K562 (cell line): ENCODE measurements at regions not wholly inside any gene's neighbourhood (a gene's known extent, or its start where the extent isn't known, plus 50 kb on each side); places are given as distances from the start of the nearest gene placed in this dataset.

Source experiments
- ATAC-seq: fragments of 200-7000 bp; cut with Tn5 transposase; 3 replicates; pipeline ENCODE4 v1.9.1; 2020; ENCODE audit warnings: moderate library complexity
- BruUV-seq: library from RNA; stranded (reverse); fragments of 400-500 nt; replicated peaks from 2 replicates; lab custom pipeline; 2021; lab: Mats Ljungman, UMichigan
- CTCF ChIA-PET: fragments of 300-600 bp; formaldehyde crosslinking; extraction: SDS; loops from one replicate; lab custom pipeline; 2021; ENCODE audit warnings: low intra/inter-chr PET ratio; lab: Yijun Ruan, JAX
- POLR2A ChIA-PET: fragments of 300-600, 350-650 bp; sonication (Branson Sonifier 250); formaldehyde crosslinking; extraction: SDS; loops from one replicate; lab custom pipeline; 2021; ENCODE audit warnings: antibody characterized with exemption, inconsistent platforms; lab: Yijun Ruan, JAX
- DNase-seq, 4 experiments: peaks; one replicate each; pipeline versions ENCODE4 v3.0.0 to v3.0.0-alpha.2; 2011 to 2018; ENCODE audit warnings: low spot score in 3 of 4, mixed read lengths in 3 of 4; ENCODE audit errors: extremely low read depth in 1 of 4
- FAIRE-seq: peaks from 2 replicates; lab custom pipeline; 2011; peaks lifted over from hg19 to GRCh38; lab: Jason Lieb, UNC
- H2AFZ ChIP-seq: 2 replicates; pipeline ENCODE4 v1.6.0; 2011; ENCODE audit warnings: low read depth, low read length, control low read depth, inconsistent platforms
- H3K27ac ChIP-seq: fragments of 200-600 bp; 3 replicates; pipeline ENCODE4 v1.8.0; 2011; ENCODE audit warnings: low read depth, mild to moderate bottlenecking, control low read depth, inconsistent platforms, low read length, moderate library complexity, mixed read lengths; ENCODE audit errors: extremely low read depth
- H3K27me3 ChIP-seq, 2 experiments: fragments of 300-600 bp in 1 of 2; 2 replicates in 1 of 2; 3 replicates in 1 of 2; pipeline versions ENCODE4 v1.6.0 to v1.8.0; 2011; ENCODE audit warnings: inconsistent platforms in 2 of 2, low read length in 2 of 2, mild to moderate bottlenecking in 1 of 2, mixed read lengths in 1 of 2, moderate library complexity in 1 of 2; ENCODE audit not compliant: control insufficient read depth in 2 of 2, insufficient read depth in 2 of 2
- H3K36me3 ChIP-seq: fragments of 300-600 bp; 3 replicates; pipeline ENCODE4 v1.8.0; 2011; ENCODE audit warnings: mild to moderate bottlenecking, low read length, inconsistent platforms; ENCODE audit not compliant: control insufficient read depth, insufficient read depth
- H3K4me1 ChIP-seq, 2 experiments: fragments of 200-600 bp in 1 of 2; replicated peaks in 1 of 2; 2 replicates in 1 of 2; 3 replicates in 1 of 2; pipeline versions ENCODE4 v1.5.1 to v1.8.0; 2011; ENCODE audit warnings: inconsistent platforms in 2 of 2, low read length in 2 of 2, mild to moderate bottlenecking in 1 of 2, mixed read lengths in 1 of 2, moderate library complexity in 1 of 2; ENCODE audit not compliant: control insufficient read depth in 2 of 2, insufficient read depth in 2 of 2
- H3K4me2 ChIP-seq: 2 replicates; pipeline ENCODE4 v1.6.1; 2011; ENCODE audit warnings: low read length, control low read depth, inconsistent platforms, mixed read lengths; ENCODE audit not compliant: insufficient read depth
- H3K4me3 ChIP-seq: fragments of 200-600 bp; sonication (generic), shearing (Covaris generic); 2 replicates; pipeline ENCODE4 v1.5.1; 2016; ENCODE audit warnings: control low read depth, inconsistent platforms
- H3K79me2 ChIP-seq: fragments of 200-600 bp; 3 replicates; pipeline ENCODE4 v1.8.0; 2011; ENCODE audit warnings: low read length, inconsistent platforms; ENCODE audit not compliant: control insufficient read depth, insufficient read depth
- H3K9ac ChIP-seq, 2 experiments: 2 replicates each; pipeline versions ENCODE4 v1.6.0 to v1.6.1; 2011; ENCODE audit warnings: low read depth in 2 of 2, low read length in 2 of 2, control low read depth in 1 of 2, inconsistent platforms in 1 of 2, mild to moderate bottlenecking in 1 of 2, mixed read lengths in 1 of 2; ENCODE audit not compliant: insufficient read depth in 1 of 2
- H3K9me1 ChIP-seq: one replicate; pipeline ENCODE4 v1.6.0; 2011; ENCODE audit warnings: inconsistent platforms, mild to moderate bottlenecking, low read length, moderate library complexity; ENCODE audit not compliant: control insufficient read depth, insufficient read depth
- H3K9me3 ChIP-seq: replicated peaks from 2 replicates; pipeline ENCODE4 v1.5.1; 2011; ENCODE audit warnings: low read depth, low read length, inconsistent platforms; ENCODE audit not compliant: control insufficient read depth, insufficient read depth
- H4K20me1 ChIP-seq: replicated peaks from 2 replicates; pipeline ENCODE4 v1.6.1; 2011; ENCODE audit warnings: low read length, inconsistent platforms, mixed read lengths; ENCODE audit not compliant: control insufficient read depth, insufficient read depth
- C11orf30 ChIP-seq: fragments of 450-650 bp; IDR thresholded peaks from 2 replicates; pipeline ENCODE4 v1.6.1; 2016; ENCODE audit warnings: low read depth, mild to moderate bottlenecking
- CXXC5 ChIP-seq: fragments of 250-450 bp; sonication (Bioruptor Pico); IDR thresholded peaks from 2 replicates; pipeline ENCODE4 v1.8.0; 2022; ENCODE audit warnings: inconsistent platforms, mild to moderate bottlenecking, moderate library complexity
- HEY1 ChIP-seq: fragments of 250-450 bp; sonication (Bioruptor Pico); IDR thresholded peaks from 2 replicates; pipeline ENCODE4 v1.5.0; 2020; ENCODE audit warnings: mild to moderate bottlenecking, moderate library complexity, borderline replicate concordance
- HMG20B ChIP-seq: fragments of 250-450 bp; sonication (Bioruptor Pico); IDR thresholded peaks from 2 replicates; pipeline ENCODE4 v1.5.0; 2021; ENCODE audit warnings: mild to moderate bottlenecking
- NFIC ChIP-seq: fragments of 450-650 bp; IDR thresholded peaks from 2 replicates; pipeline ENCODE4 v1.6.1; 2017; ENCODE audit warnings: mild to moderate bottlenecking, inconsistent platforms
- PHF20 ChIP-seq: fragments of 450-650 bp; IDR thresholded peaks from 2 replicates; pipeline ENCODE4 v1.6.1; 2018; ENCODE audit not compliant: partially characterized antibody
- PKNOX1 ChIP-seq: fragments of 450-650 bp; IDR thresholded peaks from 2 replicates; pipeline ENCODE4 v1.6.1; 2016
- POLR2A ChIP-seq: fragments of 450-650 bp; conservative IDR thresholded peaks from 2 replicates; pipeline ENCODE4 v1.6.1; 2016
- RB1 ChIP-seq: fragments of 450-650 bp; IDR thresholded peaks from 2 replicates; pipeline ENCODE4 v1.6.1; 2017; ENCODE audit warnings: low read depth, mild to moderate bottlenecking
- RFX5 ChIP-seq: IDR thresholded peaks from 2 replicates; pipeline ENCODE4 v1.6.1; 2011; ENCODE audit warnings: low read depth, mild to moderate bottlenecking, improper control_type of control experiment, low read length
- TBL1XR1 ChIP-seq, 2 experiments: IDR thresholded peaks; 2 replicates each; pipeline ENCODE4 v1.6.1; 2012; ENCODE audit warnings: improper control_type of control experiment in 2 of 2, low read length in 2 of 2, mild to moderate bottlenecking in 1 of 2
- THAP12 ChIP-seq: fragments of 250-450 bp; sonication (Bioruptor Pico); IDR thresholded peaks from 2 replicates; pipeline ENCODE4 v1.9.0; 2021; ENCODE audit warnings: mild to moderate bottlenecking, inconsistent platforms
- ZBTB26 ChIP-seq: fragments of 450-650 bp; formaldehyde crosslinking; IDR thresholded peaks from 2 replicates; pipeline ENCODE4 v1.4.0; 2022; ENCODE audit warnings: missing genetic modification characterization
- ZNF124 ChIP-seq: sonication (generic); formaldehyde crosslinking; IDR thresholded peaks from 2 replicates; pipeline ENCODE4 v1.8.1; 2022; ENCODE audit warnings: missing genetic modification reagents
- ZNF384 ChIP-seq: IDR thresholded peaks from 2 replicates; pipeline ENCODE4 v1.6.1; 2012; ENCODE audit warnings: low read depth, low read length, improper control_type of control experiment
- WGBS: fragments of 100-300 bp; shearing (Covaris generic); methylation state at CpG from one replicate; pipeline ENCODE4 v1.1.6; 2016; ENCODE audit warnings: low coverage, mixed read lengths; ENCODE audit not compliant: insufficient coverage; ENCODE audit errors: missing lambda C conversion rate; 5-methylcytosine and 5-hydroxymethylcytosine counted together
- in situ Hi-C: fragments of 300-500 bp; cut with MboI; formaldehyde crosslinking; loops from 4 replicates; pipeline ENCODE4 v1.15.0; 2018; ENCODE audit warnings: inconsistent platforms, mixed read lengths
- intact Hi-C: fragments of 100-400 bp; cut with micrococcal nuclease; formaldehyde crosslinking; loops from 2 replicates; pipeline ENCODE4 v1.14.2; 2022

GRCh38 chr16:5768445-5768844, 670.9 kb upstream of the EEF2KMT start:
- Histone ChIP-seq H4K20me1 (no peaks in the 10 kb centered on the region), H3K4me1 (no peaks in the 10 kb centered on the region), H3K4me3 (no peak overlapping the region), H3K9me3 (no peaks in the 10 kb centered on the region), H3K9me1 (no peaks in the 10 kb centered on the region), H3K79me2 (no peaks in the 10 kb centered on the region), H3K27ac (no peak overlapping the region), H3K4me2 (no peak overlapping the region), H3K9ac (no peak overlapping the region), H3K36me3 (no peaks in the 10 kb centered on the region), H2AFZ (no peak overlapping the region), H3K27me3 (no peaks in the 10 kb centered on the region; a peak in 1 of 5 replicates)
- in situ Hi-C loops: no loop called here
- ChIA-PET POLR2A (interaction anchor here (0.7 kb wide), 1 partner anchor 334 kb away, joined by 3 read pairs; no protein-coding TSS in a partner anchor), CTCF (no interaction called here)
- no TSS peak for BruUV-seq
- FAIRE-seq: no peak
- WGBS: 0% methylated on average over 7 of the region's 7 CpGs
- no peak for ATAC-seq
- DNase-seq: no peak
- intact Hi-C loops: no loop called here
- TF ChIP-seq TBL1XR1 (IDR thresholded peaks at IDR 0.05; ENCODE audit: low read length in 2 of 2): no peak
- no peak for TF ChIP-seq HEY1 (CRISPR knock-in tag)
- TF ChIP-seq C11orf30: no peak
- TF ChIP-seq PHF20: no peak
- no peak for TF ChIP-seq PKNOX1

- Histone ChIP-seq H3K4me1 (no peaks in the 10 kb centered on the region), H3K4me3 (no peak overlapping the region), H2AFZ (no peak overlapping the region), H3K36me3 (no peaks in the 10 kb centered on the region), H3K9ac (no peak overlapping the region), H4K20me1 (no peaks in the 10 kb centered on the region), H3K9me1 (no peaks in the 10 kb centered on the region), H3K9me3 (no peaks in the 10 kb centered on the region), H3K79me2 (no peaks in the 10 kb centered on the region), H3K27me3 (peaks cover 5 to 6% of the 10 kb centered on the region in 2 experiments; a peak in 2 of 5 replicates), H3K4me2 (no peak overlapping the region), H3K27ac (no peak overlapping the region)
- ChIA-PET POLR2A (interaction anchor here (0.6 to 0.8 kb wide), 2 partner anchors 130 to 856 kb away, joined by 3 to 4 read pairs; no protein-coding TSS in a partner anchor), CTCF (no interaction called here)
- ATAC-seq: no peak
- 0% methylated on average over 11 of the region's 11 CpGs for WGBS
- intact Hi-C loops (no loop called here), in situ Hi-C loops (no loop called here)
- no peak for DNase-seq
- no peak for FAIRE-seq
- no TSS peak for BruUV-seq
- TF ChIP-seq RB1: no peak
- TF ChIP-seq NFIC: no peak
- TF ChIP-seq THAP12: no peak
- TF ChIP-seq RFX5: no peak
- TF ChIP-seq ZNF124 (CRISPR knock-in tag): no peak
- TF ChIP-seq POLR2A: no peak
- TF ChIP-seq CXXC5 (CRISPR knock-in tag): no peak
- TF ChIP-seq ZNF384: no peak
- no peak for TF ChIP-seq HMG20B (CRISPR knock-in tag)
- TF ChIP-seq ZBTB26: no peak
Measured at GRCh38 chr16:5763176-5763575, 665.6 kb upstream of the EEF2KMT start.
